BLaER1 treated with 17β-estradiol and CSF1 and Interleukin-3, amounts not matched to agents 10 nM and 100 nM (cell line): ENCODE measurements at regions not wholly inside any gene's neighbourhood (a gene's known extent, or its start where the extent isn't known, plus 50 kb on each side); places are given as distances from the start of the nearest gene placed in this dataset.

Source experiments
- H3K27ac ChIP-seq, 11 experiments: shearing (Covaris generic); formaldehyde crosslinking; 2 replicates each; pipeline ENCODE4 v1.8.1; 2022
- H3K27me3 ChIP-seq, 11 experiments: shearing (Covaris generic); formaldehyde crosslinking; 2 replicates each; pipeline ENCODE4 v1.8.1; 2022
- H3K36me3 ChIP-seq, 11 experiments: shearing (Covaris generic); formaldehyde crosslinking; 2 replicates each; pipeline ENCODE4 v1.8.1; 2022
- H3K4me1 ChIP-seq, 10 experiments: shearing (Covaris generic); formaldehyde crosslinking; 2 replicates each; pipeline ENCODE4 v1.8.1; 2022
- H3K4me2 ChIP-seq, 11 experiments: shearing (Covaris generic); formaldehyde crosslinking; 2 replicates each; pipeline ENCODE4 v1.8.1; 2022
- H3K4me3 ChIP-seq, 10 experiments: shearing (Covaris generic); formaldehyde crosslinking; 2 replicates each; pipeline ENCODE4 v1.8.1; 2022
- H3K9ac ChIP-seq, 11 experiments: shearing (Covaris generic); formaldehyde crosslinking; 2 replicates each; pipeline ENCODE4 v1.8.1; 2022
- H3K9me3 ChIP-seq, 11 experiments: shearing (Covaris generic); formaldehyde crosslinking; replicated peaks in 1 of 11; 2 replicates each; pipeline ENCODE4 v1.8.1; 2022
- H4K20me1 ChIP-seq, 11 experiments: shearing (Covaris generic); formaldehyde crosslinking; 2 replicates each; pipeline ENCODE4 v1.8.1; 2022
- Cebpa-rat ChIP-seq, 11 experiments: shearing (Covaris generic); IDR thresholded peaks; 2 replicates each; pipeline ENCODE4 v1.8.1; 2022

DNA sequence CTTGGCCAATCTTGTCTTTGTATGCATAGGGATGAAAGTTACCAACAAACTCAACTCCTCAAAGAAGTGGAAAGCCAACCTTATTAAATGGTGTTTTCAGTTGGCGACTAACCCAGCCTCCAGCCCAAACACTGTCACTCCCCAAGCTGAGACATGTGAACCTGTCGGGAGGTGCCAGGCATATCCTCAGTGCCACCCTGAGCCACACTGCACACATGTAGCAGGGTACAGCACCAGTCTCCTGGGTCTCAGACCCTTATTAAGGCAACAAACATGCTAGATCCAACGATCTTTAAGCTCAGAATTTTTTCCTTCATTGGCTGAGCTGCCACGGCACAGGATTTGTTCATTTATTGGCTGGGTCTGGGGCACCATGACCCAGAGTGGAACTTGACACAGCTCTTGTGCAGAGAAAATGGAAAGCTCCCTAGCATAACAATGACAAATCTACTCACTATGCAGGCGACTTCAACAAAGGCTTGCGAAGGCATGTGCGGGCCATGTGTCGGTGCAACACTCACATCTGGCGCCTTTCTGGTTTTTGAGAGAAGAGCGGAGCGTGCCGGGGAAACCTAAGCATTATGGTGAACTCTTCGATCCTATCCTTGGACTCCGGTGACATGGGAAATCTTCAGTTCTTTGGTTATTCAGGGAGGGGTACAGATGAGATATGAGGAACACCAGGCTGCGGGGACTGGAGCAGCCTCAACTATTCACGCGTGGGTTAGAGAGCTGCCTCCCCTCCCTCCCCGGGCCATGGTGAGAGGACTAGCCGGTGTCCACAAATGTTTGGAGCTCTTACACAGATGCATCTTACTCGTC is 190.1 kb downstream of the FAM43A start:
- no peaks in the 10 kb centered on the region for H3K36me3 ChIP-seq
- H3K9me3 ChIP-seq, result 0 out of 22 replicates have a peak, but pooled peaks cover 0 to 5% (median 0%) of the 10 kb centered on the region in 11 experiments
- peaks cover 52 to 82% (median 63%) of the 10 kb centered on the region in 10 experiments for H3K4me1 ChIP-seq
- H4K20me1 ChIP-seq, result no peaks in the 10 kb centered on the region
- TF ChIP-seq Cebpa-rat (IDR thresholded peaks at IDR 0.05), result no peak
- H3K27ac ChIP-seq, result no peak overlapping the region
- H3K4me3 ChIP-seq, result no peak overlapping the region
- H3K9ac ChIP-seq, result no peak overlapping the region
- no peaks in the 10 kb centered on the region for H3K27me3 ChIP-seq
- H3K4me2 ChIP-seq, result no peak overlapping the region

- peaks cover 56 to 82% (median 67%) of the 10 kb centered on the region in 10 experiments for H3K4me1 ChIP-seq
Measured at GRCh38 chr3:194876403-194877095, 190.9 kb downstream of the FAM43A start.

DNA sequence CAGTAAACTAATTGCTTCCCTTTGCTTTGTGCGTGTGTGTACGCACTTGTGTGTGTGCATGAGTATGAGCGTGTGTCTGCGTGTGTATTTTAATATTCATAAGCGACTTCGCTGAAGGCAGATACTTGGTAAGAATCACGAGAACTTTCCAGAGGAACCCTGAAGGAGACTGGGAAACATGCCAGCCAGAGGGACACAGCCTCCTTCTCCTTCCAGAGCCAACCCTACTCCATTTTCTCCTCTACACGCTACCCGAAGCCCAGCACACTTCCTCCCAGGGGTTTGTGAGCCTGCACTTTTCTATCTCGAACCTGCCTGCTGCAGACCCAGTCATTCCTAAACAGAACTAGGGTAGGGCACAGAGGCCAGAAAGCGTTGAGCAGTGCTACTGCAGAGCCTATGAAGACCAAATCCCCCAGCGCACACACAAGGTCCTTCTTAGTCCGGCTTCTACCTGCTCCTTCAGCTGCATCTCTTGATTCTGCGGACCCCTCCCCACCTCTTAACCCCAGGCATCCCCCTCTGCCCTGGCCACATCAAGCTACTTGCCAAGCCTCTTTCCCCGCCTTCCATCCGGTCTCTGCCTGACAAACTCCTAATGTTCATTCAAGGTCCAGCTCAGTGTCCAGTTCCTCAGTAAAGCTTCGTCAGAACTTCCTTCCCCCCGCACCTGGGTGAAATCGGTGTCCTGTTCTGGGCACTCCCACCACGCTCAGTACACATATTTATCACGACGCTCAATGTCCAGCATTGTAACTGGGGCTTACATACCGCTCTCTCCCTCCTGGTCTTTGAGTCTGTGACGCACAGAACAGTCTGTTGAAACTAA is 191.8 kb downstream of the FAM43A start:
- H3K4me3 ChIP-seq, result no peak overlapping the region
- no peak for TF ChIP-seq Cebpa-rat (IDR thresholded peaks at IDR 0.05)
- no peaks in the 10 kb centered on the region for H4K20me1 ChIP-seq
- H3K27me3 ChIP-seq, result no peaks in the 10 kb centered on the region
- peak overlapping the region in 7 of 11 experiments; percentile 0 to 24 (median 9); a peak in 6 of 22 replicates for H3K4me2 ChIP-seq
- no peak overlapping the region for H3K27ac ChIP-seq
- no peak overlapping the region for H3K9ac ChIP-seq
- H3K36me3 ChIP-seq, result no peaks in the 10 kb centered on the region
- H3K4me1 ChIP-seq, result peaks cover 48 to 77% (median 59%) of the 10 kb centered on the region in 10 experiments
- peaks cover 0 to 8% (median under 1%) of the 10 kb centered on the region in 11 experiments; a peak in 8 of 22 replicates for H3K9me3 ChIP-seq

More at GRCh38 chr3:194876403-194877095, 190.9 kb downstream of the FAM43A start:
- no peak overlapping the region for H3K4me3 ChIP-seq
- no peaks in the 10 kb centered on the region for H3K27me3 ChIP-seq
- no peaks in the 10 kb centered on the region for H4K20me1 ChIP-seq
- H3K27ac ChIP-seq, result no peak overlapping the region
- no peak for TF ChIP-seq Cebpa-rat (IDR thresholded peaks at IDR 0.05)
- no peaks in the 10 kb centered on the region for H3K36me3 ChIP-seq
- H3K9ac ChIP-seq, result no peak overlapping the region
- H3K9me3 ChIP-seq, result 0 out of 22 replicates have a peak, but pooled peaks cover 0 to 5% (median 0%) of the 10 kb centered on the region in 11 experiments
- H3K4me2 ChIP-seq, result peak overlapping the region in 6 of 11 experiments; percentile 7 to 26 (median 18); a peak in 3 of 22 replicates

GRCh38 chr3:194879126-194879877 is 193.6 kb downstream of the FAM43A start:
- Histone ChIP-seq H3K9me3 (peaks cover 13 to 26% (median 18%) of the 10 kb centered on the region in 11 experiments), H3K27ac (peak overlapping the region in 10 of 11 experiments; percentile 44 to 85 (median 76); a peak in 20 of 22 replicates), H3K36me3 (peaks cover 0 to 8% (median 0%) of the 10 kb centered on the region in 11 experiments; a peak in 2 of 22 replicates), H4K20me1 (no peaks in the 10 kb centered on the region), H3K27me3 (no peaks in the 10 kb centered on the region), H3K4me2 (peak overlapping the region; percentile 77 to 98 (median 88)), H3K9ac (peak overlapping the region in 9 of 11 experiments; percentile 17 to 73 (median 62); a peak in 15 of 22 replicates), H3K4me3 (peak overlapping the region in 6 of 10 experiments; percentile 3 to 37 (median 31); a peak in 9 of 20 replicates), H3K4me1 (peaks cover 41 to 62% (median 50%) of the 10 kb centered on the region in 10 experiments)
- no peak for TF ChIP-seq Cebpa-rat (IDR thresholded peaks at IDR 0.05)

DNA sequence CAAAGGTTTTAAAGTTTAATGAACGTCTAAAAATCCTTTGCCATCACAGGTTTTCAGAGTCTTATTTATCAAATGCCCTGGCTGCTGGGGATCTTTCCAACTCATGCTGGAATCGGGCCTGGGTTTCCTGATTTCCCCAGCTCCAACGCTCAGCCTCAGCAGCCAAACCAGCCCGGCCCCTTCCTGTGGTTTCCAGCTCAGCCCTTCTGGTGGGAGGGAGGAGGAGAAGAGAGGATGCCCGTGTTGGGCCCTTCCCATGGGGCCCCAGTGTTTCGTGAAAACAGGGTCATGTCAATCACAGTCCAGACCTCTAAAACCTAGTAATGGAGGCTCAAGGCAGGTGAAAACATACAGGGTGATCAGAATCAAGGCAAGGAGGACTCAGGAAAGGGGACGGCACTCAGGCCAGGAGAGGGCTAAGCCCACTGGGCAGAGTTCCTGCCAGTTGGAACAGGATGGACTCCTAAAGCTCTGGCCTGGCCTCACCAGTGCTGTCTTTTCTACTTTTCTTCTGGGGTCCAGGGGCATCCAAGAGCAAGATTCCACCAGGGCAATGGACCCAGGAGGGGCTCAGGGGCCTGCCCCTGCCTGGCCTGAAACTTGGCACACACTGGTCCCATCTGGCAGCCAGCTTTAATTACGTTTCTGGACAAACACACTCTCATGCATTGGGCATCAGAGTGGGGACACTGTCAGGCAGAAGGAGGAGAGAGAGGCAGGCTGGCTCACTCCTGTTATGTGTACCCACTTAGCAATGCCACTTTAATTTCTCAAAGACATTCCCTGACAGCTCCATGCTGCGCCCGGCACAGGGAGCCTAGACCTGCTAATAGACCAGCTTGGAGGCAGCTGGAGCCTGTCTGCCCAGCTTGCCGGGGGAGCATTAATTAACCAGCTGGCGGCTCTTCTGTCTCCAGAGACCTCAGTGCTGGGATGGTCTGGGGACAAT is 194.6 kb downstream of the FAM43A start:
- TF ChIP-seq Cebpa-rat (IDR thresholded peaks at IDR 0.05), result no peak
- peaks cover 37 to 65% (median 51%) of the 10 kb centered on the region in 10 experiments for H3K4me1 ChIP-seq
- peak overlapping the region in 10 of 11 experiments; percentile 17 to 73 (median 60); a peak in 18 of 22 replicates for H3K9ac ChIP-seq
- no peaks in the 10 kb centered on the region for H4K20me1 ChIP-seq
- peak overlapping the region in 10 of 11 experiments; percentile 44 to 85 (median 76); a peak in 21 of 22 replicates for H3K27ac ChIP-seq
- H3K36me3 ChIP-seq, result peaks cover 0 to 8% (median 0%) of the 10 kb centered on the region in 11 experiments; a peak in 2 of 22 replicates
- H3K4me2 ChIP-seq, result peak overlapping the region; percentile 77 to 98 (median 88)
- H3K4me3 ChIP-seq, result peak overlapping the region in 7 of 10 experiments; percentile 3 to 37 (median 35); a peak in 12 of 20 replicates
- H3K9me3 ChIP-seq, result peaks cover 22 to 31% (median 28%) of the 10 kb centered on the region in 11 experiments
- H3K27me3 ChIP-seq, result no peaks in the 10 kb centered on the region

DNA sequence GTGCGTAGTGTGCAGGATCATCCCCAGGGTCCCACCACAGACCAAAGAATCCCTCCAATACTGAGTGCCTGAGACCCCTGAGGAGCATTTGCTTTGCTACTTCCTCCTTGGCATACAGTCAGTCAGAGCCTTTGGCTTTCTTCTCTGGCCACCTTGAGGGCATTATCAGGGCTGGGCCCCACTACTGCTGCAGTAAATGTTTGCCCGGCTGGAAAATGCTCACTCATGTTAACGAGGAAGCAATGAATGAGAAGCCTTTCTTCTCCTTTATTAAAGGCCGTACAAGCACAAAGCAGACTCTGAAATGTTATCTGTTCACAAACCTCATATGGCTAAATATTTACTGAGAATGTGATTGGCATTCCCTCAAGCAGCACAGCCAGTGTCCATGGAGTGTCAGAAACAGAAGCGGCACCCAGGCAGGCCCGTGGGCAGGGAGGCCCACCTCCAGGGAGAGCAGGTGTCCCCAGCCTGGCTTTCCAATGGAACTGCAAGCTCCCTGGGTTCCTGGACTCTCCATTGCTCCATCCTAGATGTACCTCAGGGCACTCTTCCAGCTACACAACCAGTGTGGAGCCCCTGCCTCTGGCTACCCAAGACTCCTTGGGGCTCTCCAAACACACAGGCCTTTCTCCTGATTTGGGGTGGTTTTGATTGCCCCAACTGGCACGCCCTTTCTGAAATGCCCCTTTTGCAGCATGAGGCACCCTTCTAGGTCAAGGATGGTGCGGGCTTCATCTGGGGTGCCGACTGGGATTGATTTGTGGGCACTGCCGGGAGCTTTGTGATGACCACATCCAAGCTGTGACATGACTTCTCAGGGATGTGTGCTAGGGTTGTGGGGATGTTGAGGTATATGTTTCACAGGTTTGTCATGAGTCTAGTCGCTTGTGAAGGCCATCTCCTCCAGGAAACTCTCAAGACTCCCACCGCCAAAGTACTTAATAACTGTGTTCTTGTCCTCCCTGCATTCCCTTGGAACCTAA is 195.6 kb downstream of the FAM43A start:
- Histone ChIP-seq H4K20me1 (no peaks in the 10 kb centered on the region), H3K9me3 (peaks cover 31 to 40% (median 36%) of the 10 kb centered on the region in 11 experiments), H3K4me3 (peak overlapping the region in 1 of 10 experiments; percentile 27; a peak in 1 of 20 replicates), H3K36me3 (peaks cover 0 to 8% (median 0%) of the 10 kb centered on the region in 11 experiments; a peak in 2 of 22 replicates), H3K4me2 (peak overlapping the region; percentile 77 to 98 (median 88)), H3K9ac (peak overlapping the region in 9 of 11 experiments; percentile 17 to 73 (median 62); a peak in 17 of 22 replicates), H3K27ac (peak overlapping the region in 10 of 11 experiments; percentile 44 to 85 (median 76); a peak in 19 of 22 replicates), H3K4me1 (peaks cover 37 to 65% (median 51%) of the 10 kb centered on the region in 10 experiments), H3K27me3 (no peaks in the 10 kb centered on the region)
- no peak for TF ChIP-seq Cebpa-rat (IDR thresholded peaks at IDR 0.05)
